Head of caudate nucleus (tissue), 42 donors: ENCODE measurements at regions not wholly inside any gene's neighbourhood (a gene's known extent, or its start where the extent isn't known, plus 50 kb on each side); places are given as distances from the start of the nearest gene placed in this dataset.

Experiments used
- DNase-seq, 42 donors: peaks; one replicate each; pipeline versions ENCODE4 v3.0.0 to v3.0.0-alpha.2; 2020 to 2021; ENCODE audit warnings: mixed read lengths in 7 of 42
- intact Hi-C: fragments of 100-400 bp; cut with DNase I; formaldehyde crosslinking; loops from one replicate; pipeline ENCODE4 v1.15.0; 2022

DNA sequence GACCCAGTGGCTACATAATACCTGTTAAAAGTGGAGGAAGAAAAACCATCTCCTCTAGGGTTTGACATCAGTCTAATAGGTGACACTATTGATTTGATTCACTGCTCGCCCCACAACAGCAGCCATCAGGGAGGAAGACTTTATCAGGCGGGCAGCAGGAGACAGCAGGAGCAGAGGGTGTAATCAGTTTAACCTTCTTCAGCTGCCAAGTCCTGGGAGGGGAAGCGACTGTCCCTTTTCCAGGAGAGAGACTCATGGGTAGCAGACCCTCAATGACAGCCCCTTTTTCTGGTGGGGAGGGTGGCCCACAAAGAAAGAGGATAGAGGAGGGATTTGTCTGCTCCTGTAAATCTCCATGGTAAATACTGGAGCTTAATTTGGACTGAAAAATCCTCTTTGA, 291.8 kb downstream of the HAPSTR1 start:
- DNase-seq: no peak
- intact Hi-C loops: no loop called here

- intact Hi-C loops: no loop called here
- DNase-seq: no peak
Measured at GRCh38 chr16:9384141-9384540, 292.7 kb downstream of the HAPSTR1 start.

DNA sequence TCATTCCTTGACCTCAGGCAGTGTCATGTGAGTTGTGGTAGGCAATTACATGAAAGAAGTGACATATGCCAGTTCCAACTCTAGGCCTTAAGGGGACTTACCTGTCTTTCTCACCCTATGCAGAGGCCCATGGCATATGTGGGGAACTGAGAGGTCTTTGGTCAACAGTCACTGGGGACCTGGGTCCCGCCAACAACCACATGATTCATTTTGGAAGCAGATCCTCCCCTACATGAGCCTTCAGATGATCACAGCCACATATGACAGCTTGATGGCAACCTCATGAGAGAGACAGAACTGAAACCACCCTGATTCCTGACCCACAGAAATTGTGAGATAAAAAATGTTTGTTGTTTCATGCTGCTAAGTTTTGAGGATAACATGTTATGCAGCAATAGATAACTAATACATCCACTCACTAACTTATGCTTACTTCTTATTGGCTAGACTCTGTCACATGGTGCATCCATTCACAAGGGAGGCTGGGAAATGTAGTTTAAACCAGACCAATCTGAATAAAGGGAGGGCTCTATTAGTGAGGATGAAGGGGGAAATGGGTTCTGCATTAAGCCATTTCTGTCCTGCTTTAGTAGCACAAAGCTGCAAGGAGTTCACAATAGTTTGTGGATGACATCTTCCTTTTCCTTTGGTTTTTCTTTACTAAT, 298.2 kb downstream of the HAPSTR1 start:
- no peak for DNase-seq
- intact Hi-C loops: no loop called here

- DNase-seq: no peak
- intact Hi-C loops: no loop called here
Measured at GRCh38 chr16:9392956-9393355, 301.5 kb downstream of the HAPSTR1 start.

DNA sequence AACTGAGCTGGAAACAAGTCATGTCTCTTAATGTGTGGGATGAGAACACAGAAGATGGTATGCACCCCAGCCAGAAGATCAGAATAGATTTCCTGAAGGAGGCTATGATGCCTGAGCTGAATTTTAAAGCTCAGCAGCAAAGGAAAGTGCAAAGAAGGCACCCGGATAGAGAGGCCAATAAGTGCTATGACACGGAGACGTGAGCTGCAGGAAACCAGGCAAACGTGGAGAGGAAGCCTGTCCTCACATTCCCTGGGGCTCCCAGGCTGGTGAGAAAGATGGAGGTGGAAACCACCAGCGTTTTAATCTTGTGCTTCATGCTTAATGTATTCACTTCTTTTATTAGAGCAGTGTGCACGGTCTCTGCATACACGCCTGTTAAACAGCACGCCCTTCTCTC, 302.1 kb downstream of the HAPSTR1 start:
- intact Hi-C loops: no loop called here
- peak in 20 of 42 donors; percentile 5 to 76 (median 42) for DNase-seq

- DNase-seq: no peak
- intact Hi-C loops: no loop called here
Measured at GRCh38 chr16:9395958-9396359, 304.5 kb downstream of the HAPSTR1 start.

DNA sequence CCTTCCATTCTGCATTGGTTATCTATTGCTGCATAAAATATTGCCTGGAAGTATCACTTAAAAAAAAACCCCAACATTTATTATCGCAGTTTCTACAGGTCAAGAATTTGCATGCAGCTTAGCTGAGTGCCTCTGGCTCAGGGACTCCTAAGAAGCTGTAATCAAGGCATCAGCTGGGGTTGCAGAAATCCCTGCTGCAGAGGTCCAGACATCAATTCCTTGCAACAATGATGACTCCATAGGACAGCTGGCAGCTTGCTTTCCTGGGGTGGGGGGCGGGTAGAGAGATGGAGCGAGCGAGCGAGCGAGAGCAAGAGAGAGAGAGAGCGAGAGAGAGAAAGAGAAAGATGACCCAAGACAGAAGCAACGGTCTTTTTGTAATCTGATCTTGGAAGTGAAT, 308.1 kb downstream of the HAPSTR1 start:
- DNase-seq: no peak

DNA sequence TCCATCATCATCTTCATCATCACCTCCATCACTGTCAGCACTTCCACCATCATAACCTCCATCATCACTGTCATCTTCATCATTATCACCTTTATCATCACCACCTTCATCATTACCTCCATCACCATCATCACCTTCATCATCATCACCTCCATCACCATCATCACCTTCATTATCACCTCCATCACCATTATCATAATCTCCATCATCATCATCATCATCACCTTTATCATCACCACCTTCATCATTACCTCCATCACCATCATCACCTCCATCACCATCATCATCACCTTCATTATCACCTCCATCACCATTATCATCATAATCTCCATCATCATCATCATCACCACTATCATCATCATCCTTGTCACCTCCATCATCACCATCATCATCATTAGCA, 309.7 kb downstream of the HAPSTR1 start:
- no peak for DNase-seq
- intact Hi-C loops: no loop called here

More for the DNA sequence above, 308.1 kb downstream of the HAPSTR1 start:
- intact Hi-C loops: no loop called here

DNA sequence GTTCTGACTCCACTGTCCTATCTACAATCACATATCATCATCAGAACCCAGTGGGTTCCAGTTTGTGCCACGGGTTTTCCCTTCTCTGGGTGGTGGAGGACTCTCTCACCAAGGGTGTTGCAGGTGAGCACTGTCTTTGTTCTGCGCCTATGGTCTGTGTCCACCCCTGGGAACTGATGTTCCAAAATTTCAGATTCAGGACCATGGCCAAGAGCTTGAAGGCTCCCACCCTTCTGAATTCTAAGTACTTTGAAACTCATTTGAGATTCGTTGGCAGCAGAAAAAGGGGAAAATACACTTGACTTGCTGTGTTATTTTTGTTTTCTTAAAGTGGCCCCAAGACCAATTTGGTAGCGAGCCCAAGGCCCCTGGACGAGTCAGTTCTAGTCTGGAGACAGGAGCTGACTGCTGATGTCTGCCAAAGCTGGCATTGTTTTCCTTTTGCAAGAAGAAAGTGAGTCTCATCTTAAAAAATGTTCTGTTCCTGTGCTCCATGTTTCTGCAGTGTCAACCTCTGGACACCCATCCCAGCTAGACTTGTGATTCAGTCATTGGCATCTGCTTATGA, 310.9 kb downstream of the HAPSTR1 start:
- intact Hi-C loops: no loop called here
- DNase-seq: peak in 10 of 42 donors; percentile 5 to 65 (median 36)

DNA sequence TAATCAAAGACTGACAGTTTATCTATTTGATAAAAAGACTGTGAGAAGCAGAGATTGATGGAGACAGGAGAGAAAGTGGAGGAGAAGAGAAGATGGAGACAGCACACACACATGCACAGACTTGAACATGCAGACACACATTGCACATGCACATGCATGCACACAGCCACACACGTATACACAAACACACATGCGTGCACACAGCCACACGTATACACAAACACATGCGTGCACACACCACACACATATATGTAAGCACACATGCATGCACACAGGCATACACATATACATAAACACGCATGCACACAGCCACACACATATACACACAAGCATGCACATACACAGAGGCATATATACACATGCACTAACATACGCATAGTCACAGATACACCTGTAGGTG, 313.4 kb downstream of the HAPSTR1 start:
- intact Hi-C loops: no loop called here
- DNase-seq: no peak

DNA sequence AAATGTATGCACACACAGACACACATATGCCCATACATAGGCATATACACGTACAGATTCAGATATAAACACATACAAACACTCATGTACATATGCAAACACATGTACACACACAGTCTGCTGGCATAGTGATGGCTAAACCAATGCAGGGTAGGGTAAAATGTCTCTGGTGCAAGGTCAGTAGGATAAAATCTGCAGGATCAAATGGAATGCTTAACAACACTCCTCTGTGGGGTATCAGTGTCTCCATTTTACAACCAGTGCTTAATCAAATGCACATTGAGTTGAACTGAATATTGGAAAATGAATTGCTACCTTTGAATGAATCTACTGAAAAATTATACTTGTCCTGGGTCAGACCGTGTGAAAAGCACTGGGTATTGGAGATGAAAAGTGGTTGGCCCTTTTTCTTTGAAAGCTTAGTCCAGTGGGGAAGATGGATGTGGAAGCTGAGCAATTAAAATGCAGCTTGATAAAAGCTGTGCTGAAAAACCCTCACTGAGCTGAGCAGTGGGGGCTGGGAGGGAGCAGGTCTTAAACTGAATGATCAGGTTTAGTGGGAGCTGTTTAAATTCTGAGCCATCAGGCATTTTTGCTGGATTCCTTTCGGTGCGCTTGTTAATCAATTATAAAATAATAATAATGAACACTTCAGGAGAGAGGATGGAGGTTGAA, 314.7 kb downstream of the HAPSTR1 start:
- intact Hi-C loops: no loop called here
- DNase-seq: no peak

- intact Hi-C loops: no loop called here
- DNase-seq: no peak
Measured at GRCh38 chr16:9407206-9407758, 315.8 kb downstream of the HAPSTR1 start.

GRCh38 chr16:9408297-9408878, 316.9 kb downstream of the HAPSTR1 start:
- DNase-seq: peak in 1 of 42 donors; percentile 41
- intact Hi-C loops: no loop called here

GRCh38 chr16:9409560-9410493, 318.4 kb downstream of the HAPSTR1 start:
- DNase-seq: peak in 1 of 42 donors; percentile 18
- intact Hi-C loops: no loop called here

- peak in 1 of 42 donors; percentile 36 for DNase-seq
Measured at GRCh38 chr16:9411426-9411825, 320.0 kb downstream of the HAPSTR1 start.

DNA sequence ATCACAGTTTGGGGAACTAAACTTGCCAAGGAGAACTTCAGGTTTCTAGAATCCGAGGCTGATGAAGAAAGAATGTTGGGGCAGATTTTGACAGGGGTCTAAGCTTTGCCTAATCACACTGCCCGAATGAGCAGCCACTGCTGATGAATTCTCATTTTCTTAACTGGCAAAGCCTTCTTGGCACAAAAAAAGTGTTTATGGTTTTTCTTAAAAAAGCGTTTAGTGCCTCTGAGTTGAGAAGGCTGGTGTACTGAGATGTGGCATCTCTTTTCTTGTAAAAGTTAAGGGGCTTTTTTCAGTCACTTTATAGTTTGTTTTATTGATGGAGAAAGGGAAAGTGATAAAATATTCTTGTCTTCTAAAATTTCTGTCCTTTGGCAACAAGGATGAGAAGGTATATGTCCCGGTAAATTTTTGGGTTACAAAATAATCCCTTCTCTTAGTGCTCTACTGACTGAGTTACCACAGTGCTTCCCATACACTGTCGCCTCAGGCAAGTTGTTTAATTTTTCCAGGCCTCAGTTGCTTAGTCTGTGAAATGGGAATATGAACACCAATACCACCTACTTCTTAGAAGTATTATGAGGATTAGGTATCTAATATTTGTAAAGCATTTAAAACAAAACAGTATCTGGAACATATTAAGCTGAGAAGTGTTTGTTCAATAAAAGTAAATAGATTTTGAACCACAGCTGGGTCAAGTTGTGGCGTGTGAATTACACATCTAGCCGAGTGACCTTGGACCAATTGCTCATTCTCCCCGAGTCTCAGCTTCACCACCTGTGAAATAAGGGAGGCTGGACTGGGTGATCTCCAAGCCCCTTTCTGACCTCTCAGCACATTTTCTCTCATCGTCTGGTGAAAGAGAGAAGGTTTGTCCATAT, 320.8 kb downstream of the HAPSTR1 start:
- peak in 1 of 42 donors; percentile 4 for DNase-seq
- intact Hi-C loops: no loop called here

More at GRCh38 chr16:9411426-9411825, 320.0 kb downstream of the HAPSTR1 start:
- intact Hi-C loops: no loop called here

DNA sequence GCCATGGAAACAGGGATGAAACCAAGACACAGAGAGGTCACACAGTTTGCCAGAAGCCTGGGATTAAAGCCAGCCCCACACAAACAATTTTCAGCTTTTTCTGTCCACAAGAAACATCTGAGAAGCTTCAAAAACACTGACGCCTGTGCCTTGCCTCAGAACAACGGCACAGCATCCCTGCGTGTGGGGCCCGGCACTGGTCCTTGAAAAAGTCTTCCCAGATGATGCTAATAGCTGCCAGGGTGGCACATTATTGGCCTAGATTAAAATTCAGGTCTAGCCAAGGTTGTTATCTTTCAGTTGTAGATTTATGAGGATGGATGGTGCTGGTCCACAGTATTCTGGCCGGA, 321.4 kb downstream of the HAPSTR1 start:
- peak in 2 of 42 donors; percentile 17 to 43 for DNase-seq
- intact Hi-C loops: no loop called here

DNA sequence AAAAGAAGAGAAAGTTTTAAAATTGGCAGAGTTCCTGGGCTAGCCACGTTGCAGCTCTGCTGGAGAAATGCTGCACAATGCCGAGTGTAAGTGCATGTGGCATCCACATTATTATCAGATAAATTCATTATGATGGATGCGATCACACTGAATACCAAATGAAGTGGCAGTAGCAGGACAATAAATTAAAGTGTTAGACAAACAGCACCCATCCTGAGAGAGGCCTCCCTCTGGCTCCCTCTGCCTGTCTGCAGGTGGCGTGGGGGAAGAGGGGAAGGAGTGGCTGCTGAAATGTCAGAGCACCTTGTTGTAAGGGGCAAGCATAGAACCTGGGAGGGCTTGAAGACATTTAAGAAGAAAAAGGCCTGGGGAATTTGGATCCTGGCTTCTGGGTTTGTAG, 324.1 kb downstream of the HAPSTR1 start:
- intact Hi-C loops: no loop called here
- DNase-seq: peak in 1 of 42 donors; percentile 43
